Central memory CD8-positive, alpha-beta T cell (primary cell): ENCODE measurements at regions not wholly inside any gene's neighbourhood (a gene's known extent, or its start where the extent isn't known, plus 50 kb on each side); places are given as distances from the start of the nearest gene placed in this dataset.
"Not testable (repeated sequence)": the region's sequence is repeated elsewhere in the genome, so short reads cannot be mapped to it uniquely, and the experiment has no call there.

Experiments
- ATAC-seq: fragments of 150-1000 bp; cut with Tn5 transposase; replicated peaks from 2 replicates; pipeline ENCODE4 v1.10.0; 2022; ENCODE audit warnings: mild to moderate bottlenecking, moderate FRiP score, moderate number of reproducible peaks; ENCODE audit not compliant: poor library complexity, severe bottlenecking; ENCODE audit errors: extremely low read depth
- DNase-seq, 2 donors: peaks; one replicate each; pipeline ENCODE4 v3.0.0; 2021; ENCODE audit warnings: low spot score in 2 of 2
- H3K27ac Mint-ChIP-seq: one replicate; pipeline ENCODE4 v1.8.0; 2022; ENCODE audit warnings: low read depth, mild to moderate bottlenecking, moderate library complexity, mixed read lengths
- H3K27me3 Mint-ChIP-seq: one replicate; pipeline ENCODE4 v1.8.0; 2022; ENCODE audit warnings: mixed read lengths
- H3K36me3 Mint-ChIP-seq: one replicate; pipeline ENCODE4 v1.8.0; 2022; ENCODE audit warnings: mild to moderate bottlenecking, moderate library complexity, mixed read lengths; ENCODE audit not compliant: insufficient read depth
- H3K4me1 Mint-ChIP-seq: one replicate; pipeline ENCODE4 v1.8.0; 2022; ENCODE audit warnings: mixed read lengths
- H3K4me3 Mint-ChIP-seq: one replicate; pipeline ENCODE4 v1.8.0; 2022; ENCODE audit warnings: mild to moderate bottlenecking, moderate library complexity, mixed read lengths
- H3K9me3 Mint-ChIP-seq: one replicate; pipeline ENCODE4 v1.8.0; 2022; ENCODE audit warnings: mixed read lengths

- ATAC-seq (no peak), DNase-seq (no peak)
- H3K27me3 Mint-ChIP-seq, result peaks cover 96% of the 10 kb centered on the region
- peaks cover 4% of the 10 kb centered on the region for H3K36me3 Mint-ChIP-seq
- peaks cover 6% of the 10 kb centered on the region for H3K4me1 Mint-ChIP-seq
- no peak overlapping the region for H3K4me3 Mint-ChIP-seq
- no peak overlapping the region for H3K27ac Mint-ChIP-seq
- no peaks in the 10 kb centered on the region for H3K9me3 Mint-ChIP-seq
These were observed 108.7 kb downstream of the GPX5 start for GRCh38 chr6:28634411-28634760.

DNA sequence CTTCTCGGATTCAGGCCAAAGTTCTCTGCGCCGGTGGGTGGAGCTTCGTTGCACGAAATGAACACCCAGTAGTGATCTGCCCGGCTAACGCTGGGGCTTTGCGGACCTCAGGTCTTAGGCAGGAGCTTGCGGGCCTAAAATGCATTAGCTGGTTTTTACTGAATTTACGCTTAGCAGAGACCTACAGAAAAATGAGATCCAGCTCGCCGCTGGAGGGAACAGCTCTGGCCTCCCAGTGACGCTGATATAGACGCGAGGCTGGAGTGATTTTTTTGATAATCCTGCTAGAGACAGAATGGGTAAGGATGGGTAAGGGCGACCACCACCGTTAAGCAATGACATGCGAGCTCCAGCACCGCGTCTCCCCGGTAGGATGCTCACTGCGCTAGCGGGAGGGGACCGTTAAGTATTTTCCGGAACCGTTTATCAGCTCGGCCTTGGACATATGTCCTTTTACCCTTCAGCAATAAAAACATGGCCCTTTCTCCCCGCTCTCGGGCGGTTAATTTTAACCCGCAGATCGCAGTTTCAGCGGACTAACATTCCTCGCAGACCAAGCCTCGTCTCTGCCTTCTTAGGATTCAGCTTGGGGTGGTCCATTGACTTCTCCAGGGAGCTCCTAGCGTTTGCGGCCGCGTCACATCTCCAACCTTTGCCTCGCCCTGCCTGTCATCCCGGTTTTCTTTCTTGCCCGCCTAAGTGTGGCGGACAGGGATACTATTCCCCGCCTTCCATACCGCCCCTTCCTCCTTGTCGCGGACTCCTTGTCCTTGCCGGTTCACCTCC, 109.3 kb downstream of the GPX5 start:
- peaks cover 4% of the 10 kb centered on the region for H3K36me3 Mint-ChIP-seq
- no peaks in the 10 kb centered on the region for H3K9me3 Mint-ChIP-seq
- H3K4me1 Mint-ChIP-seq, result peaks cover 6% of the 10 kb centered on the region
- H3K4me3 Mint-ChIP-seq, result no peak overlapping the region
- peaks cover 94% of the 10 kb centered on the region for H3K27me3 Mint-ChIP-seq
- no peak for ATAC-seq
- no peak overlapping the region for H3K27ac Mint-ChIP-seq
- no peak for DNase-seq

- Mint-ChIP-seq H3K4me1 (peaks cover 6% of the 10 kb centered on the region), H3K27me3 (peaks cover 91% of the 10 kb centered on the region), H3K27ac (no peak overlapping the region), H3K4me3 (no peak overlapping the region), H3K9me3 (no peaks in the 10 kb centered on the region), H3K36me3 (peaks cover 4% of the 10 kb centered on the region)
- no peak for ATAC-seq
- DNase-seq, result no peak
These were observed 110.0 kb downstream of the GPX5 start for GRCh38 chr6:28635547-28636158.

- Mint-ChIP-seq H3K4me3 (no peak overlapping the region), H3K27ac (no peak overlapping the region), H3K27me3 (peaks cover 87% of the 10 kb centered on the region), H3K36me3 (peaks cover 4% of the 10 kb centered on the region), H3K9me3 (no peaks in the 10 kb centered on the region), H3K4me1 (peaks cover 6% of the 10 kb centered on the region)
- no peak for DNase-seq
- no peak for ATAC-seq
These were observed 113.2 kb downstream of the GPX5 start for GRCh38 chr6:28638787-28639430.

GRCh38 chr6:28639445-28640290, 114.0 kb downstream of the GPX5 start:
- not testable (repeated sequence) for H3K4me1 Mint-ChIP-seq, H3K27ac Mint-ChIP-seq, ATAC-seq, H3K9me3 Mint-ChIP-seq, DNase-seq, H3K4me3 Mint-ChIP-seq, H3K36me3 Mint-ChIP-seq
- H3K27me3 Mint-ChIP-seq, result peaks cover 80% of the 10 kb centered on the region

DNA sequence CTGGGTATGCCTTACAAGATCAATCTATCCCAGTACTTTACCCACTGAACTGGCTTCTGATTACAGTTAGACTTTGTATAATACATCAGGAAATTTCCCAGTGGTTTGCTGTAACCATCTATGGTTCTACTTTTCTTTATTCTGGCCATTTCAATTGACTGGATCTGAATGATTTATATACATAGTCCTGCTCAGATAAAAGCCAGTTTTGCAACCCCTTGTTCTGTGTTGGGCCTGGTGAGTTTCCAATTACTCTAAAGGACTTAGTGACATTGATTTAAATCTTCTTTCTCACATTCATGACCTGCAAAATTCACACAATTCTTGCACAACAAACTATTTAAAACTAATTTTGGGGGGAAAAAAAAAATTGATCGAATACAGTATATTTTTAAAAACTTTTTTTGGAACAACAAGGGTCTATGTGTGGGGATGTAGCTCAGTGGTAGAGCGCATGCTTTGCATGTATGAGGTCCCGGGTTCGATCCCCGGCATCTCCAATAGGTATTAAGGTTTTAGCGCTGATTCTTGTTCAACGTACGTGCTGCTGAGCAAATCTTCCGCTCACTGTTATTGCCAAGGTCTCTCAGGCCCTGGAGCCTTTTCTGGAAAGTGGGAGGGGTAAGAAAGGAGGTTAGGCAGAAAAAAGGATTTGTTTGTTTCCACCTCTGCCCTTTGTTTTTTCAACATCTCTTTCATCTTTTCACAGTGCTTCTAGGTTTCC, 117.5 kb downstream of the GPX5 start:
- Mint-ChIP-seq H3K27ac (no peak overlapping the region), H3K4me3 (no peak overlapping the region), H3K36me3 (peaks cover 1% of the 10 kb centered on the region), H3K27me3 (peaks cover 68% of the 10 kb centered on the region), H3K4me1 (peaks cover 2% of the 10 kb centered on the region), H3K9me3 (no peaks in the 10 kb centered on the region)
- ATAC-seq, result no peak
- no peak for DNase-seq

- DNase-seq (no peak), ATAC-seq (no peak)
- no peak overlapping the region for H3K27ac Mint-ChIP-seq
- no peak overlapping the region for H3K4me3 Mint-ChIP-seq
- H3K4me1 Mint-ChIP-seq, result peaks cover 6% of the 10 kb centered on the region
- peaks cover 69% of the 10 kb centered on the region for H3K27me3 Mint-ChIP-seq
- peaks cover 2% of the 10 kb centered on the region for H3K36me3 Mint-ChIP-seq
- no peaks in the 10 kb centered on the region for H3K9me3 Mint-ChIP-seq
These were observed 121.0 kb downstream of the GPX5 start for GRCh38 chr6:28646650-28647049.

DNA sequence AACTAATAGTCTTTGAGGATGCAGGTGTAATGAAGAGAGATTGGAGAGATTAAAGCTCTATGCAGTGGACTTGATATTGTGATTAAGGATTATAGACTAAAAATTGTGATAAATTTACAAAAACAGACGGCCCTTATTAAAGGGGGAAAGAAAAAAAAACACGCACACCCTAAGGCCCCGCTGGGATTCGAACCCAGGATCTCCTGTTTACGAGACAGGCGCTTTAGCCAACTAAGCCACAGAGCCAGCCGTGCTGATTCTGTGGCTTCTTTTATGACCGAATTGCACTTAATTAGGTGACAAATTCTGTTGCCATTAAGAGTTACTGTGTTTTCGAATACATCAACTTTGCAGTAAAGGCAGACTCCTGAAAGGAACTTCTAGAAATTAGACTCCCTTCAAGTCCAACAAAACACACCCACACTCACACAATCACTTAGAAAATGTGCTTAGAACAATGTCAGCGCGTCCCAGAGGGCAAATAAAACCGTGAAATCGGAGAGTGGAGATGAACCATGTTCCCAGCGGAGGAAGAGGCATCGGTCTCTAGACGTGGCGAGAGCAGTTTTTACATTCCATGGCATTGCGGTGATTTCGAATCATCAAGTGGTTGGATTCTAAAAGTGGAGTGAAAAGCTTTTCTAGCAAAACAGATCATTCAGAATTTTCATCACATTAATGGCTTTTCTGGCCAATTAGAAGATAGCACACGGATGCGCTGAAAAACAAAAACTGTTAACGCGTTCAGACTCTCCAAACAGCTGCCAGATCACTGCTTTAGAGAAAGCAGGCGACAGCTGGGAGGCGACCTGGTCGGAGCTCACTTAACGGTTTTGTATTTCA, 122.6 kb downstream of the GPX5 start:
- no peaks in the 10 kb centered on the region for H3K9me3 Mint-ChIP-seq
- peak overlapping the region; percentile 42 for H3K4me3 Mint-ChIP-seq
- peaks cover 6% of the 10 kb centered on the region for H3K4me1 Mint-ChIP-seq
- peaks cover 2% of the 10 kb centered on the region for H3K36me3 Mint-ChIP-seq
- peaks cover 66% of the 10 kb centered on the region for H3K27me3 Mint-ChIP-seq
- DNase-seq, result no peak
- no peak for ATAC-seq
- no peak overlapping the region for H3K27ac Mint-ChIP-seq

DNA sequence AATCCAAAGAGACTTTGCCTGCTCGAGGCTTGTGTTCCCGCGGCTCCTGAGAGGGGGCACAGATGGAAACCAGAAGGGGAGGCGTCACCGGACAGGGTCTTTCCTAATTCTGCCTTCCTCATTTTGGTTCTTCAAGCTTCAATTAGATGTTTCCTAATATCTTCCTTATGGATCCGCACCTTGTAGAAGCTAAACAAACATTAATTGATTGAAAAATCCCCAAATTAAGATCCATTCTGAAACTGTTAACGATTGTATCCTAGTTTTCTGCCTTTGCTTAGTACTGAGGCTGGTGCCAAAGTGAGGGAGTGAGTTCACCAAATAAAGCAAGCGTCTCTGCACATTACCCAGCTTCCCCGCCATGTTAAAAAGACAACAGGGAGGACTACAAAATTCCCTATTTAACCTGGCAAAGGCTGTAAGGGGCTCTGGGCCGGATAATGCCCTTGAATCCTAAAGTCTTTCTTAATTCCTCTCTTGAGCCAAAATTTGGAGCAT, 123.2 kb downstream of the GPX5 start:
- no peak for DNase-seq
- peaks cover 59% of the 10 kb centered on the region for H3K27me3 Mint-ChIP-seq
- ATAC-seq, result no peak
- H3K4me3 Mint-ChIP-seq, result no peak overlapping the region
- H3K27ac Mint-ChIP-seq, result no peak overlapping the region
- peaks cover 6% of the 10 kb centered on the region for H3K4me1 Mint-ChIP-seq
- no peaks in the 10 kb centered on the region for H3K9me3 Mint-ChIP-seq
- peaks cover 2% of the 10 kb centered on the region for H3K36me3 Mint-ChIP-seq

- Mint-ChIP-seq H3K9me3 (no peaks in the 10 kb centered on the region), H3K27me3 (peaks cover 59% of the 10 kb centered on the region), H3K4me3 (no peak overlapping the region), H3K4me1 (peaks cover 6% of the 10 kb centered on the region), H3K27ac (no peak overlapping the region), H3K36me3 (peaks cover 2% of the 10 kb centered on the region)
- DNase-seq, result no peak
- ATAC-seq, result no peak
These were observed 125.5 kb downstream of the GPX5 start for GRCh38 chr6:28651161-28651560.

GRCh38 chr6:28653876-28654275, 128.2 kb downstream of the GPX5 start:
- DNase-seq (no peak), ATAC-seq (no peak)
- no peak overlapping the region for H3K27ac Mint-ChIP-seq
- H3K27me3 Mint-ChIP-seq, result peaks cover 59% of the 10 kb centered on the region
- H3K9me3 Mint-ChIP-seq, result no peaks in the 10 kb centered on the region
- peaks cover 14% of the 10 kb centered on the region for H3K36me3 Mint-ChIP-seq
- no peak overlapping the region for H3K4me3 Mint-ChIP-seq
- no peaks in the 10 kb centered on the region for H3K4me1 Mint-ChIP-seq
